Testis (tissue), 2 donors: ENCODE measurements at regions not wholly inside any gene's neighbourhood (a gene's known extent, or its start where the extent isn't known, plus 50 kb on each side); places are given as distances from the start of the nearest gene placed in this dataset.

ENCODE experiments used
- DNase-seq: peaks from one replicate; pipeline ENCODE4 v3.0.0-alpha.2; 2019
- H3K27ac ChIP-seq, 2 donors: fragments of 200-600 bp; sonication (generic); one replicate each; pipeline ENCODE4 v1.5.1; 2019
- H3K27me3 ChIP-seq: fragments of 200-600 bp; sonication (generic); one replicate; pipeline ENCODE4 v1.5.1; 2019
- H3K36me3 ChIP-seq: fragments of 200-600 bp; sonication (generic); one replicate; pipeline ENCODE4 v1.5.1; 2017; ENCODE audit warnings: low read depth; ENCODE audit errors: missing control alignments
- H3K4me1 ChIP-seq: fragments of 200-600 bp; sonication (generic); one replicate; pipeline ENCODE4 v1.5.1; 2019
- H3K4me3 ChIP-seq, 2 donors: fragments of 200-600 bp; sonication (generic); one replicate each; pipeline ENCODE4 v1.5.1; 2017 to 2019
- H3K9me3 ChIP-seq: fragments of 200-600 bp; sonication (generic); one replicate; pipeline ENCODE4 v1.5.1; 2017
- POLR2A ChIP-seq: fragments of 450-650 bp; IDR thresholded peaks from one replicate; pipeline ENCODE4 v1.6.1; 2017; ENCODE audit warnings: antibody characterized with exemption, mild to moderate bottlenecking, moderate library complexity
- WGBS, 2 donors: methylation state at CpG; one replicate each; pipeline ENCODE4 v1.1.5; 2018; 5-methylcytosine and 5-hydroxymethylcytosine counted together
- intact Hi-C: fragments of 100-400 bp; cut with DNase I; formaldehyde crosslinking; loops from one replicate; pipeline ENCODE4 v1.15.1; 2023; ENCODE audit warnings: low total_unique reads
- TF ChIP-seq, protein P1 (sequence below), 3 experiments: fragments of 450-650 bp in 2 of 3; fragments of 200-600 bp in 1 of 3; sonication (generic) in 1 of 3; IDR thresholded peaks; one replicate each; pipeline ENCODE4 v1.5.1; 2016 to 2019; ENCODE audit warnings: antibody characterized with exemption in 3 of 3, mild to moderate bottlenecking in 2 of 3, moderate library complexity in 1 of 3

GRCh38 chrX:110569506-110569905 is 210.9 kb downstream of the RTL9 start:
- H3K9me3 ChIP-seq, result no peaks in the 10 kb centered on the region
- no peaks in the 10 kb centered on the region for H3K27me3 ChIP-seq
- DNase-seq, result no peak
- H3K4me1 ChIP-seq, result no peaks in the 10 kb centered on the region
- intact Hi-C loops, result no loop called here
- TF ChIP-seq, protein P1, sequence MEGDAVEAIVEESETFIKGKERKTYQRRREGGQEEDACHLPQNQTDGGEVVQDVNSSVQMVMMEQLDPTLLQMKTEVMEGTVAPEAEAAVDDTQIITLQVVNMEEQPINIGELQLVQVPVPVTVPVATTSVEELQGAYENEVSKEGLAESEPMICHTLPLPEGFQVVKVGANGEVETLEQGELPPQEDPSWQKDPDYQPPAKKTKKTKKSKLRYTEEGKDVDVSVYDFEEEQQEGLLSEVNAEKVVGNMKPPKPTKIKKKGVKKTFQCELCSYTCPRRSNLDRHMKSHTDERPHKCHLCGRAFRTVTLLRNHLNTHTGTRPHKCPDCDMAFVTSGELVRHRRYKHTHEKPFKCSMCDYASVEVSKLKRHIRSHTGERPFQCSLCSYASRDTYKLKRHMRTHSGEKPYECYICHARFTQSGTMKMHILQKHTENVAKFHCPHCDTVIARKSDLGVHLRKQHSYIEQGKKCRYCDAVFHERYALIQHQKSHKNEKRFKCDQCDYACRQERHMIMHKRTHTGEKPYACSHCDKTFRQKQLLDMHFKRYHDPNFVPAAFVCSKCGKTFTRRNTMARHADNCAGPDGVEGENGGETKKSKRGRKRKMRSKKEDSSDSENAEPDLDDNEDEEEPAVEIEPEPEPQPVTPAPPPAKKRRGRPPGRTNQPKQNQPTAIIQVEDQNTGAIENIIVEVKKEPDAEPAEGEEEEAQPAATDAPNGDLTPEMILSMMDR (IDR thresholded peaks at IDR 0.05), result no peak
- TF ChIP-seq POLR2A, result no peak
- no peak overlapping the region for H3K4me3 ChIP-seq
- WGBS, 2 donors, result 59 to 63% methylated on average over 1 of the region's 1 CpG
- H3K27ac ChIP-seq, result no peak overlapping the region
- H3K36me3 ChIP-seq, result no peaks in the 10 kb centered on the region

DNA sequence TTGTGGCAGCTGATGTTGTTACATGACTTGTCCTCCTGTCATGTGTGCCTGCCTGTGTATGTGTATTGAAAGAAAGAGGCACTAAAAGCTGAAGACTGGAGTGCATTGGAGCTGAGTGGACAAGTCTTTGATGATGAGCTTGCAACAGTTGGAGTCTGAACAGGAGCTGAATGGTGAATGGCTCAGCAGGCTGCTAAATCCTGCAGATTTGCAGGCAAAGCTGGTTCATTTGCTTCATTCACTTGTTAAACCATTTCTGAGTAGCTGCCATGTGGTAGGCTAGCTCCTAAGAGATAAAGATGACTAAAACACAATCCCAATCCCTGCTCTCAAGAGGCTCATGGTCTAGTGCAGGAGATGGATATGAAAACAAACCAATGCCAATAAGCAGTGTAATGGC is 217.3 kb downstream of the CHRDL1 start:
- intact Hi-C loops, result no loop called here

GRCh38 chrX:110584083-110584482 is 211.5 kb downstream of the CHRDL1 start:
- WGBS, 2 donors, result 15 to 29% methylated on average over 3 of the region's 3 CpGs
- no peak for DNase-seq

More for the DNA sequence above, 217.3 kb downstream of the CHRDL1 start:
- Histone ChIP-seq H3K27ac (no peak overlapping the region), H3K36me3 (no peaks in the 10 kb centered on the region), H3K9me3 (no peaks in the 10 kb centered on the region), H3K4me3 (no peak overlapping the region), H3K27me3 (no peaks in the 10 kb centered on the region), H3K4me1 (no peaks in the 10 kb centered on the region)
- no peak for DNase-seq
- TF ChIP-seq, protein P1 (IDR thresholded peaks at IDR 0.05), result no peak
- TF ChIP-seq POLR2A, result no peak

DNA sequence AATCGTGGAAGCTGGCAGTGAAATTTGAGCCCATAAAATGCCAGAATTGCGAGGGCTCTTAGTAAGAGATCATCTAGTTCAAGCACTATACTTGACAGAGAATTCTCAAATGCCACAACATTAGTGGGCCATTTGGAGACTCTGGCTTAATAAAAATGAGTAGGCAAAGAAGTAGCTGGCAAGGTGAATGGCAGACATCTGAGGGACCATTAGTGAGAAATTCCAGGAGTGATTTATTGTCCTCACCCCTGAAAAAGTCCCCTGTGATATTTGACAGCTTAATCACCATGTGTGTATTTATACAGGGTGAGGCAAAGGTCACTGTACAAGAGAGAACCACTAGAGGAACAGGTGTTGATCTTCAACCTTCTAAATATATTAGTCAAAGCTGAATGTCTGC is 207.5 kb downstream of the CHRDL1 start:
- no peaks in the 10 kb centered on the region for H3K9me3 ChIP-seq
- no peaks in the 10 kb centered on the region for H3K36me3 ChIP-seq
- TF ChIP-seq, protein P1 (IDR thresholded peaks at IDR 0.05), result no peak
- TF ChIP-seq POLR2A, result no peak
- intact Hi-C loops, result no loop called here
- DNase-seq, result no peak
- H3K27me3 ChIP-seq, result no peaks in the 10 kb centered on the region
- no peaks in the 10 kb centered on the region for H3K4me1 ChIP-seq
- no peak overlapping the region for H3K4me3 ChIP-seq
- WGBS, 2 donors, result 25 to 51% methylated on average over 2 of the region's 2 CpGs
- no peak overlapping the region for H3K27ac ChIP-seq

More at GRCh38 chrX:110584083-110584482, 211.5 kb downstream of the CHRDL1 start:
- TF ChIP-seq POLR2A, result no peak
- TF ChIP-seq, protein P1 (IDR thresholded peaks at IDR 0.05), result no peak
- Histone ChIP-seq H3K9me3 (no peaks in the 10 kb centered on the region), H3K4me3 (no peak overlapping the region), H3K27me3 (no peaks in the 10 kb centered on the region), H3K36me3 (no peaks in the 10 kb centered on the region), H3K4me1 (no peaks in the 10 kb centered on the region), H3K27ac (no peak overlapping the region)
- intact Hi-C loops, result no loop called here

DNA sequence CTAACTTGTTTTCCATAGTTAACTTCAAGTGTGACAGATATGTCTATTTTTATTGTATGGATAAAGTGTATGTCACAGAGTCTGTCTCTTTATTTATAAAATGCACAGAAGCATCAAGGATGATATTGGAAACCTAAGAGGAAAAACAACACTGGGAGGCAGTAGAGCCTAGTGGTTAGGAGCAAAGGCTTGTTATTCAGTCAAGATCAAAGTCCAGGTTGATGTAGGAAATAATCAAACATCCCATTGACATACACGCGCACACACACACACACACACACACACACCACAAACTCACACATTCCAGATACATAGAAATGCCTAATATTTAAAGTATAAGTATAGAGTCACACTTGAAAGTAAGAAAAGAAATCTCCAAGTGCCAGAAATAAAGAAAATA is 206.8 kb downstream of the CHRDL1 start:
- intact Hi-C loops, result no loop called here
- TF ChIP-seq POLR2A, result no peak
- TF ChIP-seq, protein P1 (IDR thresholded peaks at IDR 0.05), result no peak
- no peak for DNase-seq
- H3K4me1 ChIP-seq, result no peaks in the 10 kb centered on the region
- H3K4me3 ChIP-seq, result no peak overlapping the region
- no peak overlapping the region for H3K27ac ChIP-seq
- no peaks in the 10 kb centered on the region for H3K36me3 ChIP-seq
- no peaks in the 10 kb centered on the region for H3K9me3 ChIP-seq
- WGBS, 2 donors, result 91 to 95% methylated on average over 2 of the region's 2 CpGs
- H3K27me3 ChIP-seq, result no peaks in the 10 kb centered on the region
